ENCODE measurements at regions not wholly inside any gene's neighbourhood (a gene's known extent, or its start where the extent isn't known, plus 50 kb on each side); places are given as distances from the start of the nearest gene placed in this dataset.

GRCh38 chr13:47081850-47082249, 185.0 kb upstream of the HTR2A start:
- H3K9ac ChIP-seq (ENCODE audit: low read length in 2 of 2), result no peak overlapping the region
- no peaks in the 10 kb centered on the region for H3K36me3 ChIP-seq (ENCODE audit: control insufficient read depth in 2 of 2, insufficient read depth in 2 of 2, low read length in 2 of 2)
- no peaks in the 10 kb centered on the region for H3K27me3 ChIP-seq (ENCODE audit: control insufficient read depth in 1 of 2, insufficient read depth in 2 of 2, low read length in 2 of 2)
- no peak overlapping the region for H3K4me3 ChIP-seq (ENCODE audit: low read length in 2 of 2)
- no peak overlapping the region for H3K27ac ChIP-seq (ENCODE audit: low read length)
- peaks cover 0 to 4% of the 10 kb centered on the region in 2 donors for H3K9me3 ChIP-seq (ENCODE audit: control insufficient read depth in 2 of 2, low read length in 2 of 2)
- no peaks in the 10 kb centered on the region for H3K4me1 ChIP-seq (ENCODE audit: control insufficient read depth, insufficient read depth, low read length)

- Histone ChIP-seq H3K4me1 (ENCODE audit: control insufficient read depth, insufficient read depth, low read length) (no peaks in the 10 kb centered on the region), H3K9ac (ENCODE audit: low read length in 2 of 2) (no peak overlapping the region), H3K27me3 (ENCODE audit: control insufficient read depth in 1 of 2, insufficient read depth in 2 of 2, low read length in 2 of 2) (no peaks in the 10 kb centered on the region), H3K4me3 (ENCODE audit: low read length in 2 of 2) (no peak overlapping the region), H3K36me3 (ENCODE audit: control insufficient read depth in 2 of 2, insufficient read depth in 2 of 2, low read length in 2 of 2) (no peaks in the 10 kb centered on the region), H3K27ac (ENCODE audit: low read length) (no peak overlapping the region), H3K9me3 (ENCODE audit: control insufficient read depth in 2 of 2, low read length in 2 of 2) (peaks cover 0 to 4% of the 10 kb centered on the region in 2 donors)
These were observed 184.4 kb upstream of the HTR2A start for GRCh38 chr13:47081246-47081645.

GRCh38 chr13:47080621-47081020, 183.8 kb upstream of the HTR2A start:
- Histone ChIP-seq H3K36me3 (ENCODE audit: control insufficient read depth in 2 of 2, insufficient read depth in 2 of 2, low read length in 2 of 2) (no peaks in the 10 kb centered on the region), H3K9ac (ENCODE audit: low read length in 2 of 2) (no peak overlapping the region), H3K4me3 (ENCODE audit: low read length in 2 of 2) (no peak overlapping the region), H3K4me1 (ENCODE audit: control insufficient read depth, insufficient read depth, low read length) (no peaks in the 10 kb centered on the region), H3K9me3 (ENCODE audit: control insufficient read depth in 2 of 2, low read length in 2 of 2) (peaks cover 0 to 4% of the 10 kb centered on the region in 2 donors), H3K27ac (ENCODE audit: low read length) (no peak overlapping the region), H3K27me3 (ENCODE audit: control insufficient read depth in 1 of 2, insufficient read depth in 2 of 2, low read length in 2 of 2) (no peaks in the 10 kb centered on the region)

- no peaks in the 10 kb centered on the region for H3K27me3 ChIP-seq (ENCODE audit: control insufficient read depth in 1 of 2, insufficient read depth in 2 of 2, low read length in 2 of 2)
- no peaks in the 10 kb centered on the region for H3K36me3 ChIP-seq (ENCODE audit: control insufficient read depth in 2 of 2, insufficient read depth in 2 of 2, low read length in 2 of 2)
- H3K27ac ChIP-seq (ENCODE audit: low read length), result no peak overlapping the region
- no peak overlapping the region for H3K9ac ChIP-seq (ENCODE audit: low read length in 2 of 2)
- no peak overlapping the region for H3K4me3 ChIP-seq (ENCODE audit: low read length in 2 of 2)
- H3K4me1 ChIP-seq (ENCODE audit: control insufficient read depth, insufficient read depth, low read length), result no peaks in the 10 kb centered on the region
- H3K9me3 ChIP-seq (ENCODE audit: control insufficient read depth in 2 of 2, low read length in 2 of 2), result no peaks in the 10 kb centered on the region
These were observed 179.6 kb upstream of the HTR2A start for GRCh38 chr13:47076500-47076899.

- Histone ChIP-seq H3K36me3 (ENCODE audit: control insufficient read depth in 2 of 2, insufficient read depth in 2 of 2, low read length in 2 of 2) (no peaks in the 10 kb centered on the region), H3K9ac (ENCODE audit: low read length in 2 of 2) (no peak overlapping the region), H3K27ac (ENCODE audit: low read length) (no peak overlapping the region), H3K4me1 (ENCODE audit: control insufficient read depth, insufficient read depth, low read length) (no peaks in the 10 kb centered on the region), H3K4me3 (ENCODE audit: low read length in 2 of 2) (no peak overlapping the region), H3K9me3 (ENCODE audit: control insufficient read depth in 2 of 2, low read length in 2 of 2) (no peaks in the 10 kb centered on the region), H3K27me3 (ENCODE audit: control insufficient read depth in 1 of 2, insufficient read depth in 2 of 2, low read length in 2 of 2) (no peaks in the 10 kb centered on the region)
These were observed 172.3 kb upstream of the HTR2A start for GRCh38 chr13:47069133-47069532.

- Histone ChIP-seq H3K27me3 (ENCODE audit: control insufficient read depth in 1 of 2, insufficient read depth in 2 of 2, low read length in 2 of 2) (no peaks in the 10 kb centered on the region), H3K9me3 (ENCODE audit: control insufficient read depth in 2 of 2, low read length in 2 of 2) (no peaks in the 10 kb centered on the region), H3K4me3 (ENCODE audit: low read length in 2 of 2) (no peak overlapping the region), H3K4me1 (ENCODE audit: control insufficient read depth, insufficient read depth, low read length) (no peaks in the 10 kb centered on the region), H3K36me3 (ENCODE audit: control insufficient read depth in 2 of 2, insufficient read depth in 2 of 2, low read length in 2 of 2) (no peaks in the 10 kb centered on the region), H3K27ac (ENCODE audit: low read length) (no peak overlapping the region), H3K9ac (ENCODE audit: low read length in 2 of 2) (no peak overlapping the region)
These were observed 170.5 kb upstream of the HTR2A start for GRCh38 chr13:47067306-47067705.

- no peak overlapping the region for H3K27ac ChIP-seq (ENCODE audit: low read length)
- H3K27me3 ChIP-seq (ENCODE audit: control insufficient read depth in 1 of 2, insufficient read depth in 2 of 2, low read length in 2 of 2), result no peaks in the 10 kb centered on the region
- H3K36me3 ChIP-seq (ENCODE audit: control insufficient read depth in 2 of 2, insufficient read depth in 2 of 2, low read length in 2 of 2), result no peaks in the 10 kb centered on the region
- H3K9me3 ChIP-seq (ENCODE audit: control insufficient read depth in 2 of 2, low read length in 2 of 2), result no peaks in the 10 kb centered on the region
- H3K4me1 ChIP-seq (ENCODE audit: control insufficient read depth, insufficient read depth, low read length), result no peaks in the 10 kb centered on the region
- no peak overlapping the region for H3K9ac ChIP-seq (ENCODE audit: low read length in 2 of 2)
- no peak overlapping the region for H3K4me3 ChIP-seq (ENCODE audit: low read length in 2 of 2)
These were observed 169.4 kb upstream of the HTR2A start for GRCh38 chr13:47066226-47066625.

GRCh38 chr13:47064381-47064780, 167.5 kb upstream of the HTR2A start:
- H3K4me1 ChIP-seq (ENCODE audit: control insufficient read depth, insufficient read depth, low read length), result no peaks in the 10 kb centered on the region
- H3K27me3 ChIP-seq (ENCODE audit: control insufficient read depth in 1 of 2, insufficient read depth in 2 of 2, low read length in 2 of 2), result no peaks in the 10 kb centered on the region
- no peak overlapping the region for H3K27ac ChIP-seq (ENCODE audit: low read length)
- no peaks in the 10 kb centered on the region for H3K36me3 ChIP-seq (ENCODE audit: control insufficient read depth in 2 of 2, insufficient read depth in 2 of 2, low read length in 2 of 2)
- no peak overlapping the region for H3K4me3 ChIP-seq (ENCODE audit: low read length in 2 of 2)
- no peaks in the 10 kb centered on the region for H3K9me3 ChIP-seq (ENCODE audit: control insufficient read depth in 2 of 2, low read length in 2 of 2)
- no peak overlapping the region for H3K9ac ChIP-seq (ENCODE audit: low read length in 2 of 2)

GRCh38 chr13:47049276-47049989, 152.6 kb upstream of the HTR2A start:
- Histone ChIP-seq H3K27me3 (ENCODE audit: control insufficient read depth in 1 of 2, insufficient read depth in 2 of 2, low read length in 2 of 2) (no peaks in the 10 kb centered on the region), H3K4me1 (ENCODE audit: control insufficient read depth, insufficient read depth, low read length) (no peaks in the 10 kb centered on the region), H3K27ac (ENCODE audit: low read length) (no peak overlapping the region), H3K4me3 (ENCODE audit: low read length in 2 of 2) (no peak overlapping the region), H3K36me3 (ENCODE audit: control insufficient read depth in 2 of 2, insufficient read depth in 2 of 2, low read length in 2 of 2) (no peaks in the 10 kb centered on the region), H3K9ac (ENCODE audit: low read length in 2 of 2) (no peak overlapping the region), H3K9me3 (ENCODE audit: control insufficient read depth in 2 of 2, low read length in 2 of 2) (no peaks in the 10 kb centered on the region)

- H3K4me3 ChIP-seq (ENCODE audit: low read length in 2 of 2), result no peak overlapping the region
- no peak overlapping the region for H3K27ac ChIP-seq (ENCODE audit: low read length)
- no peaks in the 10 kb centered on the region for H3K27me3 ChIP-seq (ENCODE audit: control insufficient read depth in 1 of 2, insufficient read depth in 2 of 2, low read length in 2 of 2)
- no peaks in the 10 kb centered on the region for H3K4me1 ChIP-seq (ENCODE audit: control insufficient read depth, insufficient read depth, low read length)
- H3K36me3 ChIP-seq (ENCODE audit: control insufficient read depth in 2 of 2, insufficient read depth in 2 of 2, low read length in 2 of 2), result no peaks in the 10 kb centered on the region
- H3K9ac ChIP-seq (ENCODE audit: low read length in 2 of 2), result no peak overlapping the region
- no peaks in the 10 kb centered on the region for H3K9me3 ChIP-seq (ENCODE audit: control insufficient read depth in 2 of 2, low read length in 2 of 2)
These were observed 149.9 kb upstream of the HTR2A start for GRCh38 chr13:47046706-47047105.

- Histone ChIP-seq H3K36me3 (ENCODE audit: control insufficient read depth in 2 of 2, insufficient read depth in 2 of 2, low read length in 2 of 2) (no peaks in the 10 kb centered on the region), H3K27ac (ENCODE audit: low read length) (no peak overlapping the region), H3K4me1 (ENCODE audit: control insufficient read depth, insufficient read depth, low read length) (no peaks in the 10 kb centered on the region), H3K9me3 (ENCODE audit: control insufficient read depth in 2 of 2, low read length in 2 of 2) (no peaks in the 10 kb centered on the region), H3K27me3 (ENCODE audit: control insufficient read depth in 1 of 2, insufficient read depth in 2 of 2, low read length in 2 of 2) (no peaks in the 10 kb centered on the region), H3K9ac (ENCODE audit: low read length in 2 of 2) (no peak overlapping the region), H3K4me3 (ENCODE audit: low read length in 2 of 2) (no peak overlapping the region)
These were observed 148.0 kb upstream of the HTR2A start for GRCh38 chr13:47044842-47045241.
